ENCODE measurements at regions not wholly inside any gene's neighbourhood (a gene's known extent, or its start where the extent isn't known, plus 50 kb on each side); places are given as distances from the start of the nearest gene placed in this dataset.

GRCh38 chr11:128188346-128189004, 398.9 kb downstream of the ETS1 start:
- Histone ChIP-seq H3K27ac (ENCODE audit: insufficient read depth, low read depth, low read length) (no peak overlapping the region), H4K20me1 (replicated peaks; ENCODE audit: control insufficient read depth, extremely low read depth, insufficient read depth, low read length) (no peaks in the 10 kb centered on the region), H3K36me3 (ENCODE audit: control insufficient read depth in 2 of 2, extremely low read depth in 1 of 2, insufficient read depth in 2 of 2, low read length in 2 of 2) (no peaks in the 10 kb centered on the region), H3K9ac (replicated peaks; ENCODE audit: extremely low read depth, insufficient read depth, low read length) (no peak overlapping the region), H3K79me2 (ENCODE audit: control insufficient read depth, insufficient read depth, low read length) (no peaks in the 10 kb centered on the region), H3K4me2 (ENCODE audit: insufficient read depth, low read length) (no peak overlapping the region), H3K9me1 (replicated peaks; ENCODE audit: control insufficient read depth, extremely low read depth, insufficient read depth, low read length) (no peaks in the 10 kb centered on the region), H3K9me3 (replicated peaks; ENCODE audit: control insufficient read depth, insufficient read depth, low read length) (no peaks in the 10 kb centered on the region), H3K4me3 (replicated peaks in 1 of 3; ENCODE audit: insufficient read depth in 1 of 3, low read depth in 1 of 3, low read length in 3 of 3) (no peak overlapping the region), H3K27me3 (ENCODE audit: control insufficient read depth in 2 of 2, insufficient read depth in 2 of 2, low read length in 2 of 2) (no peaks in the 10 kb centered on the region), H3K4me1 (ENCODE audit: control insufficient read depth, extremely low read depth, insufficient read depth, low read length) (no peaks in the 10 kb centered on the region), H2AFZ (ENCODE audit: low read depth, low read length) (no peak overlapping the region)
- BruUV-seq (replicated peaks) = no TSS peak
- TF ChIP-seq POLR2AphosphoS5 (IDR thresholded peaks at IDR 0.05; ENCODE audit: insufficient read depth, low read depth, low read length) = no peak
- dilution Hi-C loops (cut with MboI; ENCODE audit: extremely low pct_ligation_motif_present, low sequenced_read_pairs) (no loop called here), intact Hi-C loops (cut with micrococcal nuclease) (no loop called here)
- CTCF ChIA-PET = interaction anchor here (1.4 to 1.8 kb wide), 3 partner anchors 31 to 444 kb away, joined by 4 to 5 read pairs (median 4); no protein-coding TSS in a partner anchor
- POLR2A ChIA-PET = no interaction called here
- FAIRE-seq = no peak
- no peak for DNase-seq (ENCODE audit: low read depth, low spot score)

GRCh38 chr11:128187835-128188234, 399.5 kb downstream of the ETS1 start:
- dilution Hi-C loops (cut with MboI; ENCODE audit: extremely low pct_ligation_motif_present, low sequenced_read_pairs) = no loop called here
- Histone ChIP-seq H3K79me2 (ENCODE audit: control insufficient read depth, insufficient read depth, low read length) (no peaks in the 10 kb centered on the region), H3K9me3 (replicated peaks; ENCODE audit: control insufficient read depth, insufficient read depth, low read length) (no peaks in the 10 kb centered on the region), H3K9me1 (replicated peaks; ENCODE audit: control insufficient read depth, extremely low read depth, insufficient read depth, low read length) (no peaks in the 10 kb centered on the region), H3K27me3 (ENCODE audit: control insufficient read depth in 2 of 2, insufficient read depth in 2 of 2, low read length in 2 of 2) (no peaks in the 10 kb centered on the region), H3K4me2 (ENCODE audit: insufficient read depth, low read length) (no peak overlapping the region), H3K36me3 (ENCODE audit: control insufficient read depth in 2 of 2, extremely low read depth in 1 of 2, insufficient read depth in 2 of 2, low read length in 2 of 2) (no peaks in the 10 kb centered on the region), H2AFZ (ENCODE audit: low read depth, low read length) (no peak overlapping the region), H3K9ac (replicated peaks; ENCODE audit: extremely low read depth, insufficient read depth, low read length) (no peak overlapping the region), H4K20me1 (replicated peaks; ENCODE audit: control insufficient read depth, extremely low read depth, insufficient read depth, low read length) (no peaks in the 10 kb centered on the region), H3K4me1 (ENCODE audit: control insufficient read depth, extremely low read depth, insufficient read depth, low read length) (no peaks in the 10 kb centered on the region), H3K4me3 (replicated peaks in 1 of 3; ENCODE audit: insufficient read depth in 1 of 3, low read depth in 1 of 3, low read length in 3 of 3) (no peak overlapping the region), H3K27ac (ENCODE audit: insufficient read depth, low read depth, low read length) (no peak overlapping the region)
- CTCF ChIA-PET = interaction anchor here (1.4 to 1.8 kb wide), 3 partner anchors 30 to 444 kb away, joined by 4 to 5 read pairs (median 4); no protein-coding TSS in a partner anchor
- FAIRE-seq (no peak), DNase-seq (ENCODE audit: low read depth, low spot score) (no peak)
- intact Hi-C loops (cut with micrococcal nuclease) = no loop called here
- POLR2A ChIA-PET = no interaction called here
- no TSS peak for BruUV-seq (replicated peaks)
- TF ChIP-seq JUN (IDR thresholded peaks at IDR 0.05; ENCODE audit: borderline replicate concordance, insufficient read depth, insufficient read length, low read depth) = no peak
- no peak for TF ChIP-seq FOS (IDR thresholded peaks at IDR 0.05; ENCODE audit: borderline replicate concordance, insufficient read depth, low read length)
- TF ChIP-seq POLR2A (IDR thresholded peaks at IDR 0.05; ENCODE audit: low read depth, low read length) = no peak
- no peak for TF ChIP-seq POLR2AphosphoS5 (IDR thresholded peaks at IDR 0.05; ENCODE audit: insufficient read depth, low read depth, low read length)
- no peak for TF ChIP-seq CTCF (IDR thresholded peaks at IDR 0.05; ENCODE audit: extremely low read depth in 1 of 2, insufficient read depth in 1 of 2, low read depth in 1 of 2, low read length in 2 of 2)

Data from endothelial cell of umbilical vein (primary cell).